Left ventricle myocardium superior (tissue), 1 donor: ENCODE measurements at regions not wholly inside any gene's neighbourhood (a gene's known extent, or its start where the extent isn't known, plus 50 kb on each side); places are given as distances from the start of the nearest gene placed in this dataset.
"Not testable (repeated sequence)": the region's sequence is repeated elsewhere in the genome, so short reads cannot be mapped to it uniquely, and the experiment has no call there.

Experiments
- ATAC-seq: fragments of 200-7000 bp; cut with Tn5 transposase; one replicate; pipeline ENCODE4 v1.9.1; 2020; ENCODE audit warnings: mild to moderate bottlenecking, moderate library complexity
- DNase-seq: peaks from one replicate; pipeline ENCODE4 v3.0.0-alpha.2; 2020
- intact Hi-C: fragments of 100-400 bp; cut with micrococcal nuclease; formaldehyde crosslinking; loops from one replicate; pipeline ENCODE4 v1.11.0; 2022
- donor health status: DM: no; HTN: yes; CAD: no; lungs with severe emphysema.

DNA sequence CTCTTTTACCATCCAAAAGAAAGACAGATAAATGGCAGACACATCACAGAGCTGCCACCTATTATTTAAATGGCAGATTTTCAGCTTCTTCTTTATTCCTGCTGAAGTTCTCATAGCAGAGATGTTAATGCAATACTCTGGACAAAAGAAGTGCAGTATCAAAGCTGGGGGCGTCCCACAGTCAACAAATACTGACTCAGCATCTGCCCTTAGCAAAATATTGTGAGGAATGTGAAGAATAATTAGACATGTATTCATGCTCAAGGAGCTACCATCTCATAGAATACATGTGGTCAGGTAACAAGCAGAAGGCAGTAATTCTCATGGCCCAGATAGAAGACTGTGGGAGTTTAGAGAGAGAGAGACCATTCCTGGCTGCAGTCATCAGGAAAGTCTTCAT lies 108.0 kb upstream of the TANK start:
- intact Hi-C loops: no loop called here
- DNase-seq: no peak
- ATAC-seq: no peak

DNA sequence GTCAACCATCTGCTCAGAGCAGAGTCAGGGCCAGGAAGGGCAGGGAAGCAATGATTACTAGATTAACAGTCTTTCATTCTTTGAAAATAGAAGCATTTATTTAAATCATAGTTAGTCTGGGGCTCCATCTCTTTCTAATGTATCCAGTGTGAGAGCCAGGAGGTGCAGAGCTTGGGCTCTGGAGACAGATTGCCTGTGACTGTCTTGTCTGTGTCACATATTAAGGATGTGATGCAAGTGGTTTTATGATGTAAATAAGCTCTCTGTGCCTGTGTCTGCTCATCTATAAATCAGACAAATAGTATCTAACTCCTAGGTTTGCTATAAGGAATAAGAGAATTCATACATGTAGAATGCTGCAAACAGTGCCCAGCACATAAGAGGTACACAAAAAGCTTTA lies 104.9 kb upstream of the TANK start:
- no peak for DNase-seq
- no peak for ATAC-seq

DNA sequence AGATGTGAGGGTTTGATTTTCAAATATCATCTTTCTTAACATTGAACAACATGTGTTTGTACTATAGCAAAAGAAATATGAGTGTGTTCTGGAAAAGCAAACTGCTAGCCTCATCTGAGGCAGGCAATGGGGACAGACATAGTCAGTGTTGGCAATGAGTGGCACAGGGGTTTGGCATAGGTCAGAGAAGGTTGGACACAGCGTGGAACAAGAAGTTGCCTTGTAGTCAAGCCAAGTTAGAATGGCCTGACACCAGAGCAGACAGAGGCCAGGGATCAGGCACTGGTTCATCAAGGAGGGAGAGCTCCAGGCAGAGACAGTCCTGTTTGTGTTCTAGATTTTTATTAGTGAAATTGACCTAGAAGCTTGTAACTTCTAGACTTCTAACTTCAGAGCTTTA lies 100.8 kb upstream of the TANK start:
- DNase-seq (peak; percentile 35), ATAC-seq (peak; percentile 87)
- intact Hi-C loops: no loop called here

More for the DNA sequence above, 104.9 kb upstream of the TANK start:
- intact Hi-C loops: no loop called here

DNA sequence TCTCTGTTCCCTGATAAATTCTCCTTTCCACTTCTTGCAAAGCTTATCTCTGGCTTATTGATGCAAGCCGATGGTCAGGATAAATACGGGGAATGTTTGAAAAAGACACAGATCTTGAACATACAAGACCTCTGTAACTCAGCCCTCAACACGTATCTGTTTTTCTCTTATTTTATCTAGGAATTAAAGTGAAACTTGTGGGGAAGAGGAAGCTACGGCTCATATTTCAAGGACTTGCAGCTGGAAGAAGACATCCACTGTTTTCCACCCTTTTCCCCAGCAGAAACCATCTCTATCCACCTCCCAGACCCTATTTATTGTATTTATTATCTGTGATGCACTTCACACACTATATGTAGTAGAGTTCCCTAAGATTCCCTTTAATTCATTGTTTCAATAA lies 98.4 kb upstream of the TANK start:
- DNase-seq (no peak), ATAC-seq (no peak)
- intact Hi-C loops: loop anchor here (10.0 kb wide), 1 partner anchor 47 kb away; no protein-coding TSS in a partner anchor

DNA sequence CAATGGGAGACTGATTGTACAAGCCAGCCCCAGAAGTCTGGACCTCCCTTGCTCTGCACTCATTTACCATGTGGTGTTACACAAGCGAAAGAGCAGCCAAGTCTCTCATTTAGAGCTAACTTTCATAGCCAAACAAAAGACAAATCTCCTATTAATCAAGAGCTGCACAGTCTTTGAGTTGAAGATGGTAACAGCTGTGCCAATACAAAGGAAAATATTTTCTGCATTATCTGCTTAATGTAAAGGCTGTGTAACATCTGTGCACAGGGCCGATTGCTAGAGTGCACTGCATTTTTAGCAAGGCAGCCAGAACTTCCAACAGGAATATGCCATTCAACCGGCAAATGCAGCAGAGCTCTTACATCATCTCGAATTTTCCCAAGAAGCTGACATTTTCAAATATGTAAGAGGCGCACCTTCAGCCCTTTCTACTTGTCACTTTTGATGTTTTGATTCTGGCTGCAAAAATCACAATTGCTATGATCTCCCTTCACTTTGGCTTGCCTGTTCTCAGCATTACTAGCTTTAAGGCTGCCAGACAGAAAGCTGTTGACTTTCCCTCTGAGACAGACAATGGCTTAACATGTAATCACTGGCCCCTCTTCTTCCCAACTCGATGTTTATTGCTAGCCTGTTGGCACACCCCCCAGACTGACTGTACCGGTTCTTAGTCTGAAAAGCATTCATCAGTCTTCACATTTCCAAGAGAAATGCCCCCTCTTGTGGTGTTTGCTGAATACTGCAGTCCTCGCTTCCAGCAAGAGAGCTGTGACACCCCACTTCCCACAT lies 96.9 kb upstream of the TANK start:
- ATAC-seq: peak; percentile 85
- DNase-seq: peak; percentile 48
- intact Hi-C loops: loop anchor here (10.0 kb wide), 1 partner anchor 49 kb away; no protein-coding TSS in a partner anchor

DNA sequence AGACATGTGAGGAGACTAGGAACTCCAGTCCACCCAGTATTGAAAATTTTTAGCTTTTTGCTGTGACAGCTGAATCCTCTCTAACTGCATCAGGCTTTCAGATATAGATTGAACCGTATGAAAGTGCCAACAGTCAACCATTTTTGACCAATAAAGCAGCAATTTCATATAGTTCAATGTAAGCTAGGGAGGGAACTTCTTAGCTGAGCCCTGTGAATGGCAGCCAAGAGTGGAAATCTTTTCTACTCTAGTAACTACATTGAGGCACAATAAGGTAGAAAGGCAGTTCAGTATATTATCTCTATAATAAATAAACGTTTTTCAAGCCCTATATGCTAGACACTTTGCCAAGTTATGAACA lies 96.3 kb upstream of the TANK start:
- ATAC-seq: no peak
- intact Hi-C loops: loop anchor here (10.0 kb wide), 1 partner anchor 49 kb away; no protein-coding TSS in a partner anchor
- DNase-seq: no peak

DNA sequence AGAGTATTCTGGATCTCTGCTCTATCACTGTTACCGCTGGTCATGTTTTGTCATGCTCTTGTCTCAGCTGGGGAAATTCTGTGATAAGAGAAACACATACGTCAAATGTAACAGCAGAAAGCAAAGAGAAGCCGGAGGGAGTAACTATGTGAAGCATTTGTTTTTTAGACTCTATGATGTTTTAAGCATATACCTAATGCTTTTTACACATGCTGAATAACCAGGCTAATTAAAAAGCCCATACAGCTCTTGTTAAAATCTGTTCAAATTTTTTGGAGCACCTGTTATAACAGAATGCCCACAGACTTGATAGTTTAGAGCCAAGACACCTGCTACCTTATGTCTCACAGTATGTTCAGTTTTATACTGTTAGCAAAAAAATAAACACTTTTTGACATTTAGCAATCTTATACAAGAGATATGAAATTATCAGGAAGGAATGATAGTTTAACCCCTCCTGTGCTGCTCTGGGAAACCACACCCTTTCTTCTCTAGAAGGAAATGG lies 92.3 kb upstream of the TANK start:
- intact Hi-C loops: loop anchor here (10.0 kb wide), 1 partner anchor 53 kb away; no protein-coding TSS in a partner anchor
- no peak for DNase-seq
- no peak for ATAC-seq

DNA sequence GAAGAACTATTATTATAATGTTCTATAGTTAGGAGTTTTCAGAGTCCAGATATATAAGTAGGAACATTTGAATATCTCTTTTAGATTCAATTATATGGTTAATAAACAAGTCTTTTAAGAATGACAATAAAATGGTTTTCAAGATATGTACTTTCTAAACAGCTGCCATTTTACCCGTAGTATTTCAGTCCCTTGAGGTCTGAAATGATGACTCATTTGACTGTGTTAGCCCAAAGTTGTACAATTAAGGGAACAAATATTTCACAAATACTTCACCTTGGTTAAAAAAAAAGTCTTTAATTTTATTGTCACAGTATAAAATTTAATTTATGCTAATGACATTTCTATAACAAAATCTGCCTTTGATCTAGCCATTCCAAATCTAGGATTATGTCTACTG lies 91.6 kb upstream of the TANK start:
- intact Hi-C loops: loop anchor here (10.0 kb wide), 1 partner anchor 54 kb away; no protein-coding TSS in a partner anchor
- DNase-seq (no peak), ATAC-seq (no peak)

DNA sequence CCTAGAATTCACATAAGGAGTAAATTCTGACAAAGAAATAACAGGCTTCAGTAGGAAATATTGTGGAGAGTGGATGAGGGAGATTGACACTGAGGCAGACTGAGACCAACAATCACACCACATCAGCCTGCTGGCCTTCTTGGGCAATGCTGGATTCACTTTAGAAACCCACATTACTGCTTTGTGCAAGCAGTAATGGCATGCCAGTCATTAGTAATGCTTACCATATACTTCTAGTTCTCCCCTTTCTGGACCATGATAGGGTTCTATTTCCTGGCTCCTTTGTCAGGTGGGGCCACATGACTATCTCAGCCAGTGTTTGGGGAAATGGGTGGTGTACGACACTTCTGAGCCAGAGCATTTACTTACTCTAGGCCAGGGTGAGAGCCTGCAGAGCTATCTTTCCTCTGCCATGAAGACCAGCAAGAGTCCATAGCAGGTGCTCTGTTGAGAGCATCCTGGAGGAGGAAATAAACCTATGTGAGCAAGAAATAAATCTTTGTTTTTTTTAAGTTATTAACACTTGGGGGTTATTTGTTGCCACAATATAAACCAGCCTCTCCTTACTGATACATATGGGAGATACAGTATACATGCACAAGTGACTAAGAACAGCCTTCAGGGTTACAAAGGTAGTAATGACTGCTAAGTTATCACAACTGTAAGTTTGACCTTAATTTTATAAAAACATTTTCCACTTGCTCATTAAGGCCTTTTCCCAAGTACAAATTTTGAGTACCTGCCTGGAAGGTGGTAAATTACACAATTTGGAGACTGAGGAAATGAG lies 89.3 kb upstream of the TANK start:
- no peak for ATAC-seq
- intact Hi-C loops: no loop called here
- DNase-seq: no peak

DNA sequence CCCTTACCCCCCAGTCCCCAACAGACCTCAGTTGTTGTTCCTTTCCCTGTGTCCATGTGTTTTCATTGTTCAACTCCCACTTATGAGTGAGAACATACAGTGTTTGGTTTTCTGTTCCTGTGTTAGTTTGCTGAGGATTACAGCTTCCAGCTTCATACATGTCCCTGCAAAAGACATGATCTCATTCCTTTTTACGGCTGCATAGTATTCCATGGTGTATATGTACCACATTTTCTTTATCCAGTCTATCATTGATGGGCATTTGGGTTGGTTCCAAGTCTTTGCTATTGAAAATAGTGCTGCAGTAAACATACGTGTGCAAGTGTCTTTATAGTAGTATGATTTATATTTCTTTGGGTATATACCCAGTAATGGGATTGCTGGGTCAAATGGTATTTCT lies 87.8 kb upstream of the TANK start:
- ATAC-seq, intact Hi-C loops, DNase-seq: not testable (repeated sequence)

DNA sequence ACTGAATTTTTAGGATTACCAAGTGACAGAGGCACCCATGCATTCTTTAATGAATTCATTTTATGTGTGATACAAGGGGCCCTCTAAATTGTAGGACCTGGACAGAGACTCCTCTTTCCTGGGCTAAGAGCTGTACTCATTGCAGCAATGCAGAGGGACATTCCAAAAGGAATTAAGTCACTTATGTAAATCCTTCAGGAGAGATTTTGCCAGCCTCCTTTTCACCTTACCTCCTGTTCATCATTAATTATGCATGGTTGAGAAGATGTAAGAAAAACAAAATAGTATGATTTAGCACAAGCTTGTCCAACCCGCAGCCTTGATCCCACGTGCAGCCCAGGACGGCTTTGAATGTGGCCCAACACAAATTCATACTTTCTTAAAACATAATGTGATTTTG lies 84.5 kb upstream of the TANK start:
- DNase-seq: no peak
- intact Hi-C loops: no loop called here

DNA sequence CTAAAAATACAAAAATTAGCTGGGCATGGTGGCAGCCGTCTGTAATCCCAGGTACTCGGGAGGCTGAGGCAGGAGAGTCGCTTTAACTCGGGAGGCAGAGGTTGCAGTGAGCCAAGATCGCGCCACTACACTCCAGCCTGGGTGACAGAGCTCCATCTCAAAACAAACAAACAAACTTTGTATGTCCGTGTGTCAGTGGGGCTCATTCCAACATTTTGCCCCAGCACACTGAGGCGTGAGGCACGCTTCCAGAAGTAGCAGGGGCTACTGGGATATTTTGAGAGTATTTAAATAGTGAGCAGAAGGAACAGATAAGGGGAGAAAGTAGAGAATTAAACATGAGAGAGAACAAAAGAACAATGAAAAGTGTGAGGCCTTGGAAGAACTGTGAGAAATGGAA lies 83.3 kb upstream of the TANK start:
- intact Hi-C loops: no loop called here
- ATAC-seq (peak; percentile 20), DNase-seq (no peak)

More for the DNA sequence above, 84.5 kb upstream of the TANK start:
- ATAC-seq: no peak

DNA sequence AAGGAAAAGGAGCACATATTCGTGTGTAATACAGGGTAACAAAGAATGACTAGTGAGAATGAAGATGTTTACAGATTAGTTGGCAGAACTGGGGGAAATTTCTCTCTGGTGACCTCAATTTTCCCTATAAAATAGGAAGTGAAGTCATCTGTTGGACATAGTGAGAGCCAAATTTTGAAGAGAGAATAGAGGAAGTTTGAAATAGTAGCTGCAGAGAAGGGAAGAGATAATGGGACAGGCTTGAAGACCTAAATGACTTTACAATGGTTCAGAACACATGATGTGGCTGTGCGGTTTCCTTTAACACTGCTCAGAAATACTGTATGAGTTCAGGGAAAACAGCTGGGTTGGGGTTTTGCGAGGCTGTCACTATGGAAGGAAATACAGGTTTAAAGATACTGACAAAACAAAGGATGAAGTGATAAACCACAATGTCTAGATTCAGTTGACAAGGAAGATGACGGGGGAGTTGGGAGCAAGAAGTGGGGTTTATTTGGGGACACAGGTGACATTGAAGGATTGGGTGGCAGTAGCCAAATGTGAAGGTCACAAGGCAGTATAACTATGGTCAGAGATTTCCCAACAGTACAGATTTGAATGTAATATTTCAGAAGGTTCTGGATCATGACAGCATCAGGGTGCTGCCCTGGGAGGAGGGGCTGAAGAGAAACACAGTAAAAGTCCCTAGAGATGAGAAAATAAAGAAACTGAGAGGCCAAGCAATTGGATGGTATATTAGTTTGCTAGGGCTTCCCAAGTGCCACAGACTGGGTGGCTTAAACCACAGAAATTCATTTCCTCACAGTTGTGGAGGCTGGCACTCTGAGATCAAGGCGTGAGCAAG lies 82.6 kb upstream of the TANK start:
- intact Hi-C loops: no loop called here
- ATAC-seq (peak; percentile 92), DNase-seq (no peak)

DNA sequence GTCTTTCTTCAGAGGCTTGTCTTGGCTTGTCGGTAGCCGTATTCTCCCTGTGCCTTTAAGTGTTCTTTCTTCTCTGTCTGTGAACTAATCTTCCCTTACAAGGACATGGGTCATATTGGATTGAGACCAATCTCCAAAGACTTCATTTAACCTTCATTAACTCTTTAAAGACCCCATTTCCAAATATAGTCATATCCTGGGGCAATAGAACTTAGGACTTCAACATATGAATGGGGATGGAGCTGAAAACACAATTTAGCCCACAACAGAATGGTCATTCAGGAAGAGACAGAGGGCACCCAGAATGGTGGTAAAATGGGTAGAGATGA lies 82.1 kb upstream of the TANK start:
- intact Hi-C loops: no loop called here
- DNase-seq (no peak), ATAC-seq (no peak)

DNA sequence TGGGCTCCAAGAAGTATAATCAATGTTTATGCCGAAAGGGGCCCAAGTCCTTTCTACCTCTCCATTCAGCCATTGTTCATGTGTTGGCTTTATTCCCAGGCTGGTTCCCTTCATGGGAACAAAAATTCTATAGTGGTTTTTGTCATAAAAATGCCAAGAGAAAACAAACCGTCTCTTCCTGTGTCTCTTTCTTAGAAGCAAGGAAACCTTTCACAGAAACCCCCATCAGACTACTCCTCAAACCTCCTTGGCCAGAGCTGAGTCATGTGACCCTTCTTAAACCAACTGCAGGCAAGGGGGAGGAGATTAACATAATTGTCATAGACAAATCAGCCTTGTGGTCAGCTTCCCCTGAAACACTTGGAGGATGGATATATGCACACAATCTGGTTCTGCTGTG lies 75.1 kb upstream of the TANK start:
- intact Hi-C loops: no loop called here
- ATAC-seq (no peak), DNase-seq (no peak)

DNA sequence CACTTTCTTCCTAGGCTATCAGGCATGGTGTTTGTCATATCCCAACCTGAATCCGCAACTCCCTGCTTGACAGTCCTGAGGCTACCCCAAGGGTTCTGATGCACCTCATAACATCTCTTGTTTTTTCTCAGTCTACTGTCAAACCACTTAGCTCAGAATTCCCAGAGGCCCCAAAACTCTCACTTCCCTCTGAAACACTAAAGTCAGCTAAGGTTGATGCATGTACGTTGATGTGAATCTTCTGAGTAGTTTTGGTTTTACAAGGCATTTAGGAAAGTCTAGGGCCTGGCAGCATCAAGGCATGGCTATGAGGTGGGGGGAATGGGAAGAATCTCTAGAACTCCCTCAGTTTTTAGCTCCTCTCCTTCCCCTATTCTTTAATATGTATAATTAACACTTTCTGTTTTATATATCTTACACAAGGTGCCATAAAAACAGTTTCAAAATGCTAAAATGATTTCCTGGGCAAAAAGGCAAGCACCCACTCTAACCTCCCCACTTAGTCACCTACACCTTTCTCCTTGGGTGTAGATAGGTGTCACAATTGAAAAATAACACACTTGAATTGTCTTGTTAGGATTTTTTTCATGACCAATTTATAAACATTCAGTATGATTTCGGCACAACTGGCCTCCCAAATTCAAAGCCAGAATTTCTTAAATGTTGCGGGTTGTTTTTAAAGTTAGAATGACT lies 71.4 kb upstream of the TANK start:
- DNase-seq (no peak), ATAC-seq (no peak)
- intact Hi-C loops: no loop called here

DNA sequence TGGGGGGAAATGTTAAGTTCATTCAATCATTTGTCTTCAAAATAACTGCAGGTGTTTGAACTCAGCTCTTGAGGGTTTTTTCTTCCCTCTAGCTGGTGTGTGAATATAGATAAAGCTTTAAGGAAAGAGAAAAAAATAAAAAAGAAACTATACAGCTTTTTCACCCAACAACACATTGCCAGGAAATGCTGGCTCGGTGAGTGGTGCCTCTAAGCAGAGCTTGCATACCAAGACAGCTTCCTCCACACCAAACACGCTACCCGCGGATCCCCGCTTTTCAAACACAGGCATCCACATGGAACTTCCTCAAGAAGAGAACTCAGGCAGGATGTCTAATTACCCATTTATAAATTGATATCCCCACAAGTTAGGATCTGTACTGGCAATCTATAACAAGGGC lies 69.8 kb upstream of the TANK start:
- ATAC-seq: no peak
- intact Hi-C loops: no loop called here
- no peak for DNase-seq

DNA sequence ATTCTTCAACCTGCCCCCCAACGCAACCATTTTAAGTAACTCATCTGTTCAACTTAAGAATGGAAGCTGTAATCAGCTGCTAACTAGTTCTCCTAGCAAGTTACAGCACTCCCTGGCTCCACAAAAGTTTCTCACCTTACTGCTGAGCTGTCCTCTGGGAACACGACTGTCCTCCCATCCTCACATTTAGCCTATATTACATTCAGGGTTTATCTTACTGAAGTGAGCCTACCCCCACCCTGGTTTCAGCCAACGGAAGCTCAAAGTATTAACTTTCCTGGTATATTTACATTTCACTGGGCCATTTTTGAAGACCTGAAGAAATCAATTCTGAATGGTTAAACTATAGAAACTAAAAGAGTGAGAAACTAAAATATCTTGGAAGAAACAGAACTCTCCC lies 64.9 kb upstream of the TANK start:
- DNase-seq (no peak), ATAC-seq (no peak)
- intact Hi-C loops: no loop called here

DNA sequence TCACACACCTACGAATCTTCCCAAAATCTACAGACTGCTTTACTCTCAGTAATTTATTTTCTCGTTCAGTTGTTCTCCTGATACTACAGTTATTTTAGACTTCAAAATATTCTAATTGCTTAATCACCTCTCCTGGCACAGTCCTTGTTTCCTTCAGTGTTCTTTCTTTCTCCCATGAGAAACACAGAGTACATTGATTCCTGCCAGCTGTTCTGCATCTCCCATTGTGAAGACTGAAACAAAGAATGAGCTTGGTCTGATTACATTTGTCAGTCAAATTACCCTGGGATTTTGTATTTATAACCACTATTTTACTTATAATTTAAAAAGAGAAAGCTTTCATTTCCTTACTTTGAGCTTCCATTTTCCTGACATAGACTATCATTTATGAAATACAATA lies 63.9 kb upstream of the TANK start:
- intact Hi-C loops: no loop called here
- no peak for DNase-seq
- ATAC-seq: peak; percentile 83
